Rectal smooth muscle tissue (tissue), 1 donor: ENCODE measurements at regions not wholly inside any gene's neighbourhood (a gene's known extent, or its start where the extent isn't known, plus 50 kb on each side); places are given as distances from the start of the nearest gene placed in this dataset.

ENCODE experiments used
- H3K27ac ChIP-seq: one replicate; pipeline ENCODE4 v1.7.0; 2013; ENCODE audit warnings: low read depth, low read length, inconsistent platforms
- H3K27me3 ChIP-seq: one replicate; pipeline ENCODE4 v1.7.0; 2013; ENCODE audit warnings: low read length; ENCODE audit not compliant: control insufficient read depth, insufficient read depth
- H3K36me3 ChIP-seq: one replicate; pipeline ENCODE4 v1.7.0; 2013; ENCODE audit warnings: low read length; ENCODE audit not compliant: control insufficient read depth, insufficient read depth
- H3K4me1 ChIP-seq: one replicate; pipeline ENCODE4 v1.7.0; 2013; ENCODE audit warnings: low read length; ENCODE audit not compliant: control insufficient read depth, insufficient read depth
- H3K4me3 ChIP-seq: one replicate; pipeline ENCODE4 v1.7.0; 2013; ENCODE audit warnings: low read length
- H3K9ac ChIP-seq: one replicate; pipeline ENCODE4 v1.7.0; 2013; ENCODE audit warnings: low read length

GRCh38 chr16:86896976-86897375, 318.6 kb downstream of the FOXL1 start:
- no peaks in the 10 kb centered on the region for H3K36me3 ChIP-seq
- H3K4me3 ChIP-seq: no peak overlapping the region
- H3K9ac ChIP-seq: no peak overlapping the region
- no peaks in the 10 kb centered on the region for H3K27me3 ChIP-seq
- no peaks in the 10 kb centered on the region for H3K4me1 ChIP-seq
- no peak overlapping the region for H3K27ac ChIP-seq

GRCh38 chr16:86897486-86897885, 319.1 kb downstream of the FOXL1 start:
- H3K4me1 ChIP-seq: no peaks in the 10 kb centered on the region
- no peak overlapping the region for H3K4me3 ChIP-seq
- no peaks in the 10 kb centered on the region for H3K27me3 ChIP-seq
- no peak overlapping the region for H3K27ac ChIP-seq
- H3K36me3 ChIP-seq: no peaks in the 10 kb centered on the region
- no peak overlapping the region for H3K9ac ChIP-seq

- H3K36me3 ChIP-seq: no peaks in the 10 kb centered on the region
- no peak overlapping the region for H3K4me3 ChIP-seq
- no peak overlapping the region for H3K27ac ChIP-seq
- no peaks in the 10 kb centered on the region for H3K4me1 ChIP-seq
- H3K27me3 ChIP-seq: no peaks in the 10 kb centered on the region
- no peak overlapping the region for H3K9ac ChIP-seq
Observed at GRCh38 chr16:86898386-86898785, 320.0 kb downstream of the FOXL1 start.

- H3K4me3 ChIP-seq: no peak overlapping the region
- H3K4me1 ChIP-seq: no peaks in the 10 kb centered on the region
- H3K36me3 ChIP-seq: no peaks in the 10 kb centered on the region
- no peak overlapping the region for H3K27ac ChIP-seq
- H3K9ac ChIP-seq: no peak overlapping the region
- H3K27me3 ChIP-seq: no peaks in the 10 kb centered on the region
Observed at GRCh38 chr16:86899151-86899550, 320.8 kb downstream of the FOXL1 start.

- no peak overlapping the region for H3K9ac ChIP-seq
- no peaks in the 10 kb centered on the region for H3K36me3 ChIP-seq
- no peaks in the 10 kb centered on the region for H3K27me3 ChIP-seq
- no peaks in the 10 kb centered on the region for H3K4me1 ChIP-seq
- no peak overlapping the region for H3K27ac ChIP-seq
- no peak overlapping the region for H3K4me3 ChIP-seq
Observed at GRCh38 chr16:86899757-86900156, 321.4 kb downstream of the FOXL1 start.

GRCh38 chr16:86901483-86901882, 323.1 kb downstream of the FOXL1 start:
- no peak overlapping the region for H3K4me3 ChIP-seq
- no peaks in the 10 kb centered on the region for H3K4me1 ChIP-seq
- H3K27ac ChIP-seq: no peak overlapping the region
- no peak overlapping the region for H3K9ac ChIP-seq
- H3K27me3 ChIP-seq: no peaks in the 10 kb centered on the region
- no peaks in the 10 kb centered on the region for H3K36me3 ChIP-seq

GRCh38 chr16:86902656-86903001, 324.3 kb downstream of the FOXL1 start:
- no peaks in the 10 kb centered on the region for H3K36me3 ChIP-seq
- no peaks in the 10 kb centered on the region for H3K27me3 ChIP-seq
- no peak overlapping the region for H3K4me3 ChIP-seq
- no peak overlapping the region for H3K9ac ChIP-seq
- no peak overlapping the region for H3K27ac ChIP-seq
- no peaks in the 10 kb centered on the region for H3K4me1 ChIP-seq

- Histone ChIP-seq H3K27ac (no peak overlapping the region), H3K36me3 (no peaks in the 10 kb centered on the region), H3K9ac (no peak overlapping the region), H3K4me1 (no peaks in the 10 kb centered on the region), H3K27me3 (no peaks in the 10 kb centered on the region), H3K4me3 (no peak overlapping the region)
Observed at GRCh38 chr16:86903068-86903467, 324.7 kb downstream of the FOXL1 start.

GRCh38 chr16:86905302-86905701, 327.0 kb downstream of the FOXL1 start:
- Histone ChIP-seq H3K27ac (no peak overlapping the region), H3K36me3 (no peaks in the 10 kb centered on the region), H3K27me3 (peaks cover 4% of the 10 kb centered on the region), H3K4me1 (no peaks in the 10 kb centered on the region), H3K9ac (no peak overlapping the region), H3K4me3 (no peak overlapping the region)

GRCh38 chr16:86906623-86907022, 328.3 kb downstream of the FOXL1 start:
- H3K36me3 ChIP-seq: no peaks in the 10 kb centered on the region
- no peaks in the 10 kb centered on the region for H3K4me1 ChIP-seq
- H3K4me3 ChIP-seq: no peak overlapping the region
- H3K27ac ChIP-seq: no peak overlapping the region
- H3K9ac ChIP-seq: no peak overlapping the region
- peaks cover 4% of the 10 kb centered on the region for H3K27me3 ChIP-seq

- H3K36me3 ChIP-seq: no peaks in the 10 kb centered on the region
- H3K9ac ChIP-seq: no peak overlapping the region
- no peaks in the 10 kb centered on the region for H3K4me1 ChIP-seq
- no peak overlapping the region for H3K27ac ChIP-seq
- H3K27me3 ChIP-seq: peaks cover 4% of the 10 kb centered on the region
- H3K4me3 ChIP-seq: no peak overlapping the region
Observed at GRCh38 chr16:86909359-86910160, 331.2 kb downstream of the FOXL1 start.

- no peaks in the 10 kb centered on the region for H3K4me1 ChIP-seq
- no peak overlapping the region for H3K27ac ChIP-seq
- no peaks in the 10 kb centered on the region for H3K36me3 ChIP-seq
- H3K27me3 ChIP-seq: peaks cover 4% of the 10 kb centered on the region
- no peak overlapping the region for H3K4me3 ChIP-seq
- H3K9ac ChIP-seq: no peak overlapping the region
Observed at GRCh38 chr16:86910161-86910769, 331.9 kb downstream of the FOXL1 start.

GRCh38 chr16:86911437-86911958, 333.1 kb downstream of the FOXL1 start:
- no peak overlapping the region for H3K27ac ChIP-seq
- H3K36me3 ChIP-seq: no peaks in the 10 kb centered on the region
- no peak overlapping the region for H3K4me3 ChIP-seq
- H3K4me1 ChIP-seq: no peaks in the 10 kb centered on the region
- no peak overlapping the region for H3K9ac ChIP-seq
- H3K27me3 ChIP-seq: peaks cover 4% of the 10 kb centered on the region
